ENCODE measurements at regions not wholly inside any gene's neighbourhood (a gene's known extent, or its start where the extent isn't known, plus 50 kb on each side); places are given as distances from the start of the nearest gene placed in this dataset.

GRCh38 chr6:126723541-126724170, 383.7 kb downstream of the CENPW start:
- DNase-seq (ENCODE audit: low read depth, low spot score) (no peak), ATAC-seq (no peak)
- no peak overlapping the region for H3K9ac ChIP-seq (ENCODE audit: low read length)
- CTCF ChIA-PET: no interaction called here
- H3K9me3 ChIP-seq (ENCODE audit: control insufficient read depth in 1 of 2, insufficient read depth in 1 of 2, low read depth in 1 of 2, low read length in 2 of 2): no peaks in the 10 kb centered on the region
- H3K4me3 ChIP-seq (replicated peaks in 1 of 2; ENCODE audit: low read depth in 1 of 2, low read length in 2 of 2): no peak overlapping the region
- no peaks in the 10 kb centered on the region for H3K36me3 ChIP-seq (ENCODE audit: control insufficient read depth in 1 of 2, insufficient read depth in 2 of 2, low read length in 2 of 2)
- H3K4me2 ChIP-seq (ENCODE audit: low read length): no peak overlapping the region
- H2AFZ ChIP-seq (ENCODE audit: low read depth, low read length, poor library complexity, severe bottlenecking): no peak overlapping the region
- H3K27me3 ChIP-seq (ENCODE audit: insufficient read depth, low read length): no peaks in the 10 kb centered on the region
- no peaks in the 10 kb centered on the region for H3K9me2 ChIP-seq (ENCODE audit: insufficient read depth)
- POLR2A ChIA-PET: no interaction called here
- RAD21 ChIA-PET (ENCODE audit: low non-redundant PET in 1 of 2, low total read pairs in 2 of 2, uncharacterized antibody in 2 of 2, unreplicated experiment in 2 of 2): no interaction called here
- BruUV-seq (replicated peaks): no TSS peak
- no peak for TF ChIP-seq TCF7L2 (IDR thresholded peaks at IDR 0.05; ENCODE audit: borderline replicate concordance, extremely low read depth, insufficient read depth, insufficient read length)
- no peak for TF ChIP-seq RAD21 (IDR thresholded peaks at IDR 0.05; ENCODE audit: low read depth)
- no peak for TF ChIP-seq FOSL1 (IDR thresholded peaks at IDR 0.05; ENCODE audit: low read depth)
- no peak for TF ChIP-seq ATF3 (IDR thresholded peaks at IDR 0.05)
- no peak for TF ChIP-seq EZH2 (IDR thresholded peaks at IDR 0.05)
- no peak for TF ChIP-seq CEBPB (IDR thresholded peaks at IDR 0.05; ENCODE audit: low read depth)
- no peak for TF ChIP-seq ELF1 (IDR thresholded peaks at IDR 0.05; ENCODE audit: borderline replicate concordance, low read depth)
- no peak overlapping the region for H3K27ac ChIP-seq (ENCODE audit: low read depth, low read length)
- intact Hi-C loops (cut with micrococcal nuclease): no loop called here
- H3K4me1 ChIP-seq (ENCODE audit: control insufficient read depth in 1 of 2, insufficient read depth in 2 of 2, low read length in 2 of 2): peaks cover 0 to 12% of the 10 kb centered on the region in 2 experiments; a peak in 2 of 4 replicates
- no peaks in the 10 kb centered on the region for H3K79me2 ChIP-seq (ENCODE audit: insufficient read depth, low read length)
- H4K20me1 ChIP-seq (ENCODE audit: insufficient read depth): no peaks in the 10 kb centered on the region

GRCh38 chr6:126724821-126725220, 384.9 kb downstream of the CENPW start:
- Histone ChIP-seq H3K9me2 (ENCODE audit: insufficient read depth) (no peaks in the 10 kb centered on the region), H3K9ac (ENCODE audit: low read length) (no peak overlapping the region), H3K36me3 (ENCODE audit: control insufficient read depth in 1 of 2, insufficient read depth in 2 of 2, low read length in 2 of 2) (no peaks in the 10 kb centered on the region), H3K79me2 (ENCODE audit: insufficient read depth, low read length) (no peaks in the 10 kb centered on the region), H3K4me3 (replicated peaks in 1 of 2; ENCODE audit: low read depth in 1 of 2, low read length in 2 of 2) (no peak overlapping the region), H4K20me1 (ENCODE audit: insufficient read depth) (no peaks in the 10 kb centered on the region), H3K4me1 (ENCODE audit: control insufficient read depth in 1 of 2, insufficient read depth in 2 of 2, low read length in 2 of 2) (peaks cover 0 to 12% of the 10 kb centered on the region in 2 experiments; a peak in 2 of 4 replicates), H3K27ac (ENCODE audit: low read depth, low read length) (no peak overlapping the region), H3K4me2 (ENCODE audit: low read length) (no peak overlapping the region), H3K9me3 (ENCODE audit: control insufficient read depth in 1 of 2, insufficient read depth in 1 of 2, low read depth in 1 of 2, low read length in 2 of 2) (no peaks in the 10 kb centered on the region), H3K27me3 (ENCODE audit: insufficient read depth, low read length) (no peaks in the 10 kb centered on the region), H2AFZ (ENCODE audit: low read depth, low read length, poor library complexity, severe bottlenecking) (no peak overlapping the region)
- ATAC-seq (no peak), DNase-seq (ENCODE audit: low read depth, low spot score) (no peak)
- intact Hi-C loops (cut with micrococcal nuclease): no loop called here
- ChIA-PET POLR2A (no interaction called here), CTCF (no interaction called here), RAD21 (ENCODE audit: low non-redundant PET in 1 of 2, low total read pairs in 2 of 2, uncharacterized antibody in 2 of 2, unreplicated experiment in 2 of 2) (no interaction called here)
- no TSS peak for BruUV-seq (replicated peaks)
- TF ChIP-seq SRF (IDR thresholded peaks at IDR 0.05; ENCODE audit: low read depth): no peak
- no peak for TF ChIP-seq REST (IDR thresholded peaks at IDR 0.05; ENCODE audit: low read depth)
- TF ChIP-seq SP1 (IDR thresholded peaks at IDR 0.05; ENCODE audit: low read depth): no peak
- no peak for TF ChIP-seq MAX (IDR thresholded peaks at IDR 0.05)
- no peak for TF ChIP-seq TCF7L2 (IDR thresholded peaks at IDR 0.05; ENCODE audit: borderline replicate concordance, extremely low read depth, insufficient read depth, insufficient read length)
- TF ChIP-seq FOSL1 (IDR thresholded peaks at IDR 0.05; ENCODE audit: low read depth): no peak
- TF ChIP-seq CTCF (IDR thresholded peaks at IDR 0.05 in 2 of 3, conservative IDR thresholded peaks at IDR 0.05 in 1 of 3; ENCODE audit: borderline replicate concordance in 1 of 3, insufficient read depth in 1 of 3, low read depth in 2 of 3, low read length in 2 of 3): no peak
- no peak for TF ChIP-seq POLR2A (IDR thresholded peaks at IDR 0.05; ENCODE audit: borderline replicate concordance, extremely low read depth, insufficient read depth, insufficient read length)
